Cardiac fibroblast (primary cell): ENCODE measurements at regions not wholly inside any gene's neighbourhood (a gene's known extent, or its start where the extent isn't known, plus 50 kb on each side); places are given as distances from the start of the nearest gene placed in this dataset.

Source experiments
- DNase-seq, 2 donors: peaks; one replicate each; pipeline versions ENCODE4 v3.0.0 to v3.0.0-alpha.2; 2010; ENCODE audit warnings: low read depth in 2 of 2
- H3K4me3 ChIP-seq, 2 donors: replicated peaks in 1 of 2; 1 replicate in 1 of 2; 2 replicates in 1 of 2; pipeline ENCODE4 v1.5.1; 2011; ENCODE audit warnings: low read depth in 2 of 2, low read length in 2 of 2, mild to moderate bottlenecking in 2 of 2, moderate library complexity in 1 of 2
- TF ChIP-seq, protein P1 (sequence below): IDR thresholded peaks from one replicate; pipeline ENCODE4 v1.5.1; 2011; ENCODE audit warnings: low read depth, mild to moderate bottlenecking, low read length, inconsistent platforms

DNA sequence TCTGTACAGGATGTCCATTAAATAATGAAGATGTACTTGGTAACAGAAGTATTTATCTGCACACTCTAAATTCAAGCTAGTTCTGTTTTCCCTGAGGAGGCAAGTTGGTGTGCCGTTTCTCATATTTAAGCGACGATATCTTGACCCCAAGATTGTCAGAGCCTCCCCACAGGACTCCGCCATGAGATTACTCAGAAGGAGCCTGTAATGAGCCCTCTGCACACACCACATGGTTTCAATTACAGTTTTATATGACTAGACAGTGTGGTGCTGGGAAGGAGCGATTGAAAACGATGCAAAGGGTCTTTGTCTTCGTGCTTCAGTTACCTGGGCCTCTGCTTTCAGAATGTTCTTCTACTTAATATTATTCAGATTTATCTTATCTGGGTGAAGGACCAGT lies 840.4 kb upstream of the WWC1 start:
- TF ChIP-seq, protein P1, sequence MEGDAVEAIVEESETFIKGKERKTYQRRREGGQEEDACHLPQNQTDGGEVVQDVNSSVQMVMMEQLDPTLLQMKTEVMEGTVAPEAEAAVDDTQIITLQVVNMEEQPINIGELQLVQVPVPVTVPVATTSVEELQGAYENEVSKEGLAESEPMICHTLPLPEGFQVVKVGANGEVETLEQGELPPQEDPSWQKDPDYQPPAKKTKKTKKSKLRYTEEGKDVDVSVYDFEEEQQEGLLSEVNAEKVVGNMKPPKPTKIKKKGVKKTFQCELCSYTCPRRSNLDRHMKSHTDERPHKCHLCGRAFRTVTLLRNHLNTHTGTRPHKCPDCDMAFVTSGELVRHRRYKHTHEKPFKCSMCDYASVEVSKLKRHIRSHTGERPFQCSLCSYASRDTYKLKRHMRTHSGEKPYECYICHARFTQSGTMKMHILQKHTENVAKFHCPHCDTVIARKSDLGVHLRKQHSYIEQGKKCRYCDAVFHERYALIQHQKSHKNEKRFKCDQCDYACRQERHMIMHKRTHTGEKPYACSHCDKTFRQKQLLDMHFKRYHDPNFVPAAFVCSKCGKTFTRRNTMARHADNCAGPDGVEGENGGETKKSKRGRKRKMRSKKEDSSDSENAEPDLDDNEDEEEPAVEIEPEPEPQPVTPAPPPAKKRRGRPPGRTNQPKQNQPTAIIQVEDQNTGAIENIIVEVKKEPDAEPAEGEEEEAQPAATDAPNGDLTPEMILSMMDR = no peak
- no peak for DNase-seq
- H3K4me3 ChIP-seq = no peak overlapping the region

DNA sequence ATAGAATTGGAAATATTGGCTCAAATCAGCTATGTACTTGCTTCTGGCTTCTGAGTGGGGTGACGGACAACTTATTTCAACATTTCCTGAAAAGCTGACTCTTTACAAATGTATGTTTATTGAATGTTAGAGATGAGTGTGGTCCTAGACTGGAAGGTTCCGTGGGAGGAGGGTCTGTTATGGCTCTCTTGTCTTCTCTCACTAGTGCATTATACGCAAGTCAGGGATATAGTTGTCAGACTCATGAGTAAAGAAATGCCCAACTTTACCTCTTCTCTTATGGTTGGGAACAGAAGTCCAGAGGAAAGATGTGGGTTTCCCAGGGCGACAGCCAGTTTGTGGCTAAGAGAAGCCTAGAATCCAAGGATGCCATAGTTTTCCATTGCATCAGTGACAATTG lies 839.3 kb upstream of the WWC1 start:
- H3K4me3 ChIP-seq = no peak overlapping the region
- TF ChIP-seq, protein P1 = no peak
- no peak for DNase-seq

DNA sequence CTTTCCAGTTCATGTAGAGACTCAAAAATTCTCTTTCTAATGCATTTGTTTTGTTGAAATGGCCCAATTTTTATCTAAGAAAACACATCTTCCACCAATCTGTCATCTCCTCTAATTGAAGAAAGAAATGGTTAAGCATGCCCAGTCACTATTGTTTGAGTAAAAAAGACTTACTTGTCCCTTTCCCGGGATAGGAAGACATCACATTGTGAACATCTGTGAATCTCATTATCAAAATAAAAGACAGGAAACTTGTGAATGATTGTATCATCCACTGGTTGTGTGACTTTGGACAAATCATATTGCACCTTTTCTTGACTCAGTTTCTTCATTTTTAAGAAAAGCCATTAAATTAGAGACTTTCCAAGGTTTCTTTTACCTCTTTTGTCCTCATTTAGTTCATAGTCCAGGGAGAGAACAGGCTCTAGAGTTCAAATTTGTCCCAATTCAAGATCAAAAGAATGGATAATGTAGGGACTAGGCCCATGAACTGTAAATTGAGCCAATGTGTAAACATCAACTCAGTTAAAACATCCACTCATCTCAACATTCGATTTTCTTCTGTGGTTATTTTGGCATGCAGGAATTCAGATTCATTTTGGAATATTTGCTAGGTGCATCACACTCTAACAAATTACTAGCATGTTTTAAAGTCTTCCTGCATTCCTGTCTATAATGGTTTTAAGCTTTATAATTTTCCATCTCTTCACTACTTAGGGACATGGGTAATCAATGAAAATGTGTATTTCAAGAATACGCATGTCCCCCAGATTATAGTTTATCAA lies 838.0 kb upstream of the WWC1 start:
- no peak overlapping the region for H3K4me3 ChIP-seq
- TF ChIP-seq, protein P1 = no peak
- no peak for DNase-seq

DNA sequence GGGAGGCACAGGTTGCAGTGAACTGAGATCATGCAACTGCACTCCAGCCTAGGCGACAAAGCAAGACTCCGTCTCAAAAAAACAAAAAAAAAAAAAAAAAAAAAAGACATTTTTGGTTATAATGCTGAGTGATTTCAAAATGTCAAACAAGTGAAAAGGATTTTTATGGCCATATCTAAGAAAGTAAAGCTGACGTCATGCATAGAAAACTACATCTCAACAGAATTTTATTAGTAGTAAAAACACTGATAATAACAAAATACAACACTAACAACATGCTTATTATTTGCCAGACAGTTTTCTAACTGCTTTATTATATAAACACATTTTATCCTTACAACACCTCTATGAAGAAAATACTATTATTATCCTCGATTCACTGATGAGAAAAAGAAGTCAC lies 833.0 kb upstream of the WWC1 start:
- H3K4me3 ChIP-seq = no peak overlapping the region
- no peak for DNase-seq
- TF ChIP-seq, protein P1 = no peak

DNA sequence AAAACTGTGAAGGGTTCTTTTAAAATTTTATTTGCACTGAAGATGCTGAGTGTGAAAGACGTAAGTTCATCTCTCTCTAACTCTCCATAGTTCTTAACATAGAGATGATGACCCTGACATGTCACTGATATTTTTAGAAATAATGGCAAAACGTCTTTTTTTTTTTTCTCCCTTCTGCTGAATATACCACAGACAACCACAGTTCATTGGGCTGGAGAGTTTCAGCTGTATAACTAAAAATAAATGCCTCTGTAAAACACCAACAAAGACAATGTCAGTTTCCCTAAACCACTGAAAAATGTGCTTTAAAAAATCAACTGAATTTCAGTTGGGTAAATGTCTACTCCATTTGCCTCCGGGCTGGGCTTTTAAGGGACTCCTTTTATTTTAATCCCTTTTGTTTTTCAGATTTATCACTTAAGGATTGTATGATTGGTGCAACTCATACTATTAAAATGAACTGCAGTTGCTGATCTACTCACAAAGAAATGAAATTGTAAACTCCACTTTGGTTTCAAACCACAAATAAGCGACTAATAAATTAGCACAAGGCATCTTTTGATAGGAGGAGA lies 830.9 kb upstream of the WWC1 start:
- TF ChIP-seq, protein P1 = no peak
- no peak for DNase-seq
- no peak overlapping the region for H3K4me3 ChIP-seq

DNA sequence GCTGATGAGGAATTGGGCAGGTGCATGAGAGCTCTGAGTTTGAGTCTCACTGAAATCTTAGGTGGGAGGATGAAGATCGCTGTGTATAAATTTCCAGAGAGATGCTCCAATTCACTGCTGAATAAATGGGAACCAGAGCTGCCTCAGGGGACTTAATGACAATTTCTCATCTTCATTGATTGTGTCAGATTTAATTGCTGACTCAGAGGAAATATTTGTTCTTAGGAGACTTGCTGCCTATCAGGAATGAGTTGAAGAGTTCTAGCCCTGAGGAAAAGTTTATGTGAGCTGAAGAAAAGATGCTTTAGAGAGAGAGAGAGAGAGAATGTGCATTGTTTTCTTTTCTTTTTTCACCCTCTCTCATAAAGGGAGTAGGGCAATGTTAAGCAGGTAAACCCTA lies 827.5 kb upstream of the WWC1 start:
- TF ChIP-seq, protein P1 = no peak
- DNase-seq = no peak

DNA sequence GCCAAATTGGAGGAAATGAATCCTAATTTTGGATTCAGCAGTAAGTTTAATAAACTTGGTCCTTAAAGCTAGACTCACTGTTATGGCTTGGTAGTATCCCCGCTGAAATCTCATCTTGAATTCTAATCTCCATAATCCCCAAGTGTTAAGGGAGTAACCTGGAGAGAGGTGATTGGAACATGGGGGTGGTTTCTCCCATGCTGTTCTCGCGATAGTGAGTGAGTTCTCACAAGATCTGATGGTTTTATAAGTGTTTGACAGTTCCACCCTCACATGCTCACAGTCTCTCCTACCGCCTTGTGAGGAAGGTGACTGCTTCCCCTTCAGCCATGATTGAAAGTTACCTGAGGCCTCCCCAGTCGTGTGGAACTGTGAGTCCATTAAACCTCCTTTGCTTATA lies 824.5 kb upstream of the WWC1 start:
- TF ChIP-seq, protein P1 = no peak
- no peak overlapping the region for H3K4me3 ChIP-seq
- no peak for DNase-seq

More for the DNA sequence above, 827.5 kb upstream of the WWC1 start:
- H3K4me3 ChIP-seq = no peak overlapping the region
